ENCODE measurements at regions not wholly inside any gene's neighbourhood (a gene's known extent, or its start where the extent isn't known, plus 50 kb on each side); places are given as distances from the start of the nearest gene placed in this dataset.

- DNase-seq = no peak
Observed at GRCh38 chr1:87165177-87165576, 163.5 kb upstream of the LMO4 start.

- DNase-seq = no peak
Observed at GRCh38 chr1:87167157-87167789, 161.4 kb upstream of the LMO4 start.

GRCh38 chr1:87167848-87168525 lies 160.7 kb upstream of the LMO4 start:
- DNase-seq = no peak

GRCh38 chr1:87169263-87169910 lies 159.3 kb upstream of the LMO4 start:
- DNase-seq = no peak

- no peak for DNase-seq
Observed at GRCh38 chr1:87170157-87170556, 158.5 kb upstream of the LMO4 start.

- DNase-seq = no peak
Observed at GRCh38 chr1:87170931-87171598, 157.6 kb upstream of the LMO4 start.

- DNase-seq = no peak
Observed at GRCh38 chr1:87173231-87173630, 155.4 kb upstream of the LMO4 start.

GRCh38 chr1:87174724-87175245 lies 153.9 kb upstream of the LMO4 start:
- no peak for DNase-seq

- DNase-seq = no peak
Observed at GRCh38 chr1:87176087-87176486, 152.6 kb upstream of the LMO4 start.

GRCh38 chr1:87176514-87176913 lies 152.2 kb upstream of the LMO4 start:
- no peak for DNase-seq

GRCh38 chr1:87178441-87178840 lies 150.2 kb upstream of the LMO4 start:
- no peak for DNase-seq

GRCh38 chr1:87179076-87179810 lies 149.4 kb upstream of the LMO4 start:
- DNase-seq = no peak

GRCh38 chr1:87179851-87180519 lies 148.7 kb upstream of the LMO4 start:
- no peak for DNase-seq

GRCh38 chr1:87180682-87181081 lies 148.0 kb upstream of the LMO4 start:
- DNase-seq = no peak

GRCh38 chr1:87182611-87183010 lies 146.1 kb upstream of the LMO4 start:
- no peak for DNase-seq

- no peak for DNase-seq
Observed at GRCh38 chr1:87185077-87185476, 143.6 kb upstream of the LMO4 start.

GRCh38 chr1:87186346-87186745 lies 142.3 kb upstream of the LMO4 start:
- DNase-seq = no peak

GRCh38 chr1:87188640-87189039 lies 140.0 kb upstream of the LMO4 start:
- DNase-seq = no peak

GRCh38 chr1:87190402-87190801 lies 138.3 kb upstream of the LMO4 start:
- no peak for DNase-seq

- DNase-seq = no peak
Observed at GRCh38 chr1:87191646-87192045, 137.0 kb upstream of the LMO4 start.

GRCh38 chr1:87194271-87194774 lies 134.4 kb upstream of the LMO4 start:
- no peak for DNase-seq

- no peak for DNase-seq
Observed at GRCh38 chr1:87194856-87195255, 133.8 kb upstream of the LMO4 start.

All from 8988T (cell line).